Stimulated activated CD8-positive, alpha-beta memory T cell treated with anti-CD3 and anti-CD28 coated beads, Interleukin-15, amount 100 ng/mL, for 1 hour (primary cell): ENCODE measurements at regions not wholly inside any gene's neighbourhood (a gene's known extent, or its start where the extent isn't known, plus 50 kb on each side); places are given as distances from the start of the nearest gene placed in this dataset.
"Not testable (repeated sequence)": the region's sequence is repeated elsewhere in the genome, so short reads cannot be mapped to it uniquely, and the experiment has no call there.

Experiments
- DNase-seq: peaks from one replicate; pipeline ENCODE4 v3.0.0-alpha.2; 2020; ENCODE audit warnings: low read depth

DNA sequence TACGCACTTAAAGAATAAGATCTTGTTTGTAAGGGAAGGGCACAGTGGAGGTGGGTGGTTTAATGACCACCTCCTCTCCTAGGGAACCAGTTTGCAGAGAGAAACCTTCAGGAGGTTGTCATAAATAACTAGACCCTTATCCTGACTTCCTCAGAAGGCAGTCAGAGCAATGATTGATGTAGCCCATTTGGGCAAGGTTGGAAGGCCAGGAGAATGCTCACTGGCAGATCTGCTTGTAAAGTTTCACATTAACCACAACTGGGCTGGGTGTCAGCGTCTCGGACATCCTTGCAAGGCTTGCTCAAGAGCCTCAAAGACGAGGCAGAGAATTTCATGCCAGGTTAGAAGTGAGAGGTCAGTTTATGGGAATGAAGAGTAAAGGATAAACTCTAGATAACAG, 87.6 kb upstream of the TRABD2B start:
- DNase-seq, result no peak

GRCh38 chr1:48082271-48082962, 85.2 kb upstream of the TRABD2B start:
- no peak for DNase-seq

GRCh38 chr1:48080331-48081255, 83.4 kb upstream of the TRABD2B start:
- no peak for DNase-seq

DNA sequence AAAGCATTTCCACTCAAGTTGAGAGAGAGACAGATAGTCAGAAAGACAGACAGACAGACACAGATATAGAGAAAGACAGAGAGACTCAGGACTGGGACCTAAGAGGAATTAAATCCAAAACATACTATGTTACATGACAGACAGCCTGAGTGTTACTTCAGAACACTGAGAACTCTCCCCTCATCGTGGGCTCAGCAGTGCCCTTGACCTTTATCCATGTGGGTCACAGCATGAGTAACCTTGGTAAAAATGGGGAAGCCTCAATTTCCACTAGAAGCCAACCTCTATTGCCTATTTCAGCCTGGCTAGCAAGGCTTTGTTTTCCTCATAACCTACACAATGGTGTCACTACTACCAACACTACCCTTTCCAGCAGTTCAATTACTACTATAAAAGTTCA, 81.9 kb upstream of the TRABD2B start:
- DNase-seq, result no peak

DNA sequence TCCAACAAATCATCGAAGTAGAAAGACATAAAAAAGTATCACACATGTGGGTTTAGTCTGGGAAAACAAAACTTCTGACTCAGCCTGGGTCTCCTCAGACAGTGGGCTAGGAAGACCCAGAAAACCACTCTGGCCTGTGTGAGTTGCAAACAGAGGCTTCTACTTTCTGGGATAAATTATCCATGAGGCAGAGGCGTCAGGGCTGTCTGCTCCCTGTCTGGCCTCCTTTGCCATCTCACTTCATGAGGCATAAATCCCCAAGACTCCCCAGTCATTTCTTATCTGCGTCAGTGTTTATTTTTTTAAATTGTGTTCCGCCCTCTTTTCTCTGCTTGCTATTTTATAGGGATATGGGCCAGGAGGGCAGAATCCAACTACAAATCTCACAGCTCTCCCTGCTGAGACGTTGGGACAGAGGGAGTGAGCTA, 80.6 kb upstream of the TRABD2B start:
- no peak for DNase-seq

DNA sequence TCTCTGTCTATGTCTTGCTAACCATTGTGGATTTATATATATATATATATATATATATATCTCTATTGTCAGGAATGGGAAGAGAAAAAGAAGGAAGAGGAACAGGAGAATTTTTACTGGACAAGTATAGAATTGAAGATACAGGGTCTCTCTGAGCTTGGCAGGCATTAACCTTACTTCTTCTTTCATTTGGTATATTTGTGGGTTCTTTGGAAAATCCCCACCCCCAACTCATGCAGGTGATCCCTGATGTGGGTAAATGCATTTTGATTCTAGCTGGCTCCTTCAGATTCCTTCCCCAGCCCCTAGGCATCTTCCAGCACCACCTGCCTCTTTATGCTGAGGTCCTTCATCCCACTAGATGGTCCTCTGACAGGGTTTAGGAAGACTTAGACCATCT, 78.8 kb upstream of the TRABD2B start:
- DNase-seq, result no peak

DNA sequence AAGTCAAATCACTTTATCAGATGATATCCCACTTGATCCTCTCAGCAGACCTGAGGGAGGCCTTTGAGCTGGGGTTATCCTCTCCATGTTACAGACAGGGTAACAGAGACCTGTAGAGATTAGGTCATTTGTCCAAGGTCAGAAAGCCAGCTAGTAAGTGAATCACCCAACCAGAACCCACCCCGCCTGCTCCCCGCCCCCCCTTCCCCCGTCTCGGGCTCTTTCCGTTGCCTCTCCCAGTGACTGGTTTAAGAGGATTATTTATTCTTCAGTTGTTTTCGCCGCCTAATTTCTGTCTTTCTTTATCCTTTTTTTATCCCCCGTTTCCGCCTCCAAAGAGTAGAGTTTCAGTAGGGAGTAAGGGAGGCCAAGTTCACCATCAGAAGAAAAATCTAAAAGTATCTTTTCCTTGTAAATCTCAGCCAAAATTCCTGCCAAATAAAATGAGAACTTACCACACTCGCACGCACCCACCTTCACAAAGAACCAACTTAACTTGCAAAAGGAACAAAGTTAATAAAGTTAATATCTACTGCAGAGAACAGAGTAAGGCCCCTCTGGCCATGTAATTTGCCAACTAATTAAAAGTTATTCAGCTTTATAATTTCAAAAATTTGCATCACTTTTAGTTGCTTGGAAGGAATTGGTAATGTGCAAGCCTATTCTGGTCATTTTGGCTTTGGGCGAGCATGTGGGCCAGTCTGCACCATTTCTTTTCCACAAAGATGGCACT, 76.8 kb upstream of the TRABD2B start:
- DNase-seq, result no peak

- no peak for DNase-seq
Observed at GRCh38 chr1:48071513-48071912, 74.3 kb upstream of the TRABD2B start.

GRCh38 chr1:48070396-48070750, 73.2 kb upstream of the TRABD2B start:
- DNase-seq, result no peak

DNA sequence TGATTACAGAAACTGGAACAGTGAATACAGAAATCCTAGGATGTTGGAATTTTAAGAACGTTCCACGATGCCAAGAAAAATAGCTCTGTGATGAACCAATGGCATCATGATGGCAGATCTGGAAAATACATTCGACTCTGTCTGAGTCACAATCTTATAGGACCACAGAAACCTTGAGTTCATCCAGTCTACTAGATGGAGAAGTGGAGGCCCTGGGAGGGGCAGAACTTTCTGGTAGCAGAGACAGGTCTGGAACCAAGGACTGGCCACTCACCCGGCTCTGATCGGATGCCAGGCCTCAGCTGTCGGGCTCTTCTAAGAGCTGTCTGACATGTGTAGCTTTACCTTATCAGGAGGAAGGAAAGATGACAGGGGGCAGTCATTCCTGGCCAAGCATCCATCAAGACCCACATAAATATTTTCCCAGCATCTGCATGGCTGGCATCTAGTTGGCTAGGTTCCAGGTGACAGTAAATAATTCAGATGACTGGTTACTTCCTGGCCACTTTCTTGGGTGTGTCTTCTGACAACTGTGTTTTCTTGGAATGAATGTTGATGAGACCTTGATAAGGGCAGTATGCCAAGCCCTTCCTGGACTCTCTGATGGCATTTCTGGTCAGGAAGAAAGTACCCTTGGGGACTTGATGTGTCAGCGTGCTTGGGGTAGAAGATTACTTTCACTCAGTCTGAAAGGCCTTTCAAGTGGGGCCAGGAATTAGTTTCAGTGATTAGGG, 72.6 kb upstream of the TRABD2B start:
- DNase-seq, result no peak

- no peak for DNase-seq
Observed at GRCh38 chr1:48068206-48068605, 71.0 kb upstream of the TRABD2B start.

DNA sequence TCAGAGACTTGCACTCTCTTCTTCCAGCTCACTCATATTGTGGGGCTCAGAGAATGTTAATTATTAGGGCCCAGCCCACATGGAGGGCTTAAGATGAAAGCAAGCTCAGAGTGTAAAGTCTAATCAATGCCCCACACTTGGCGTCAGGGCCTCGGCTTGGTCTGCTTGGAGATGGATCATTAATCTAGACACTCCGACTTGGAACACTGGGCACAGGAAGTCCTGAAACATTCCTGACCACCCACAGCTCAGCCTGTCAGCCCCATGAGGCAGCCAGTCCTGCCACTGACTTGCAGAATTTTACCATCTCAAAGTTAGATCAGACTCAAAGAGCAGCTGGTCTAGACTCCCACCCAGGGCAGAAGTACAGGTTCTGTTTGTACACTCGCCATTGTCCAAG, 69.8 kb upstream of the TRABD2B start:
- DNase-seq, result no peak

DNA sequence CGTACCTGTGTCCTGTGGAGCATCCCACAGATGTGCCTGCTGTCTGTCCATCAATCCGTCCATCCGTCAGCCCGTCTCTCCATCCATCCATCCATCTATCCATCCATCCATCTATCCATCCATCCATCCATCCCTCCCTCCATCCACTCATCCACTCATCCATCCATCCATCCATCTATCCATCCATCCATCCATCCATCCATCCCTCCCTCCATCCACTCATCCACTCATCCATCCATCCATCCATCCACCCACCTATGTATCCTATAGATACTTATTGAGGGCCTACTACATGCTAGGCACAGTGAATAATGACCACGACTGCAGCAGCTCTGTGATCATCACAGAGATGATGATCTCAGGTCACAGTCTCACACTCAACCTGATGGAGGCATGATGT, 67.5 kb upstream of the TRABD2B start:
- DNase-seq, result not testable (repeated sequence)

DNA sequence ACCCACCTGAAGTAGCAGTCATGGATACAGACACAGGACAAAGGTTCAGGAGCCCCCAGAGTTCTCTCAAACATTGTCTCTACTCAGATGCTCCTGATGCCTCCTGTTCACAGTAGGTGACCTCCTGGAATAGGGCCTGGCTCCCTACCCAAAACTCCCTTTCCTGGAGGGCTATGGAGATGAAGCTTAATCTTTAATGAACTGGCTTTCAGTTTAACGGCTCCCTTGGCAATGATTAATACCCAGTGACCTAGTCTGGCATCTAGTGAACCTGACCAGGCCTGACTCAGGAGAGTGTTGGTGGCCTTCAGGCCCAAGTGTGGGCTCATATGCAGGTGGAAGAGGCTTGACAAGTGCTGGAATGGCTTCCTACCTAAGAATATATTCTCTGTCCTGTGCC, 65.2 kb upstream of the TRABD2B start:
- no peak for DNase-seq

DNA sequence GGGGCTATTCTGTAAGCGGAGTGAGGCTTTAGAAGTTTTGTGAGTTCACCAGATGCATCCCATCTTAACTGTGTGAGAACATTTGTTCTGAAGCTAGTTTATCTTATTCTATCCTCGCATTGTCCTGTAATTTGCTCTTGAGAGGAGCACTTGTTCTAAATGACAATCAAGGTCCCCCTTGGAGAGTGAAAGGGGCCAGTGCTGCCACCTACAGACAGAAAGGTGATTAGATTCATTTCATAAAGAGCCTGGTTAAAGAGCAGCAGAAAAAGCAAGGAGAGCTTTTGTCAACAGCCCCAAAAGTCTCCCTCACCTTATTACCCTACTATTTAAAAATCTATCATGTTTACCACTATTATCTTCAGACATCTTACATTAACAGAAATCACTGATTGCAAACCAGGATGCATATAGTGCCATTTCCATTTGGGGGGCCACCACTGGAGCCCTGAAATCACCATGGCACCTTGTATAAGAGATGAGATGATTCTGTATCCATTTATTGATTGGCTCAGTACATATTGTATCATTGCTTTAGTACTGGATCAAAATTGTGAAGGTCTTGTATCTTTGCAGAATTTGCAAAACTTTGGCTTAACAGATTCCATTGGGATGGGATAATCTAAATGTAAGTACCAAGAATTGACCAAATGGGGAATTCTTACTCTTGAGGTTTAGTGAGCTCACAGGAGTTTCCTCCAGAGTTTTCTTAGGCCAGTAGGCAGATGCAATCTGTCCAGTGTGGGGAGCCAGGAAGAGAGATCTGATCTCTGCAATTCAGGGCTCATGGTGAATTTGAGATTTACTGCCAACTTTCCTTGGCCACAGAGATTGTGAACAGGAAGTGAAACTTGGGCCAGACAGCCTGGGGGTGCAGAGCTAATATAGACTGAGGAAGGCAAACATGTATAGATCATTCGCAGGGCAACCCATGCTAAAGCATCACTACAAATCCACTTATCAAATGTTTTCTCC, 64.3 kb upstream of the TRABD2B start:
- no peak for DNase-seq

- no peak for DNase-seq
Observed at GRCh38 chr1:48059289-48059688, 62.1 kb upstream of the TRABD2B start.

DNA sequence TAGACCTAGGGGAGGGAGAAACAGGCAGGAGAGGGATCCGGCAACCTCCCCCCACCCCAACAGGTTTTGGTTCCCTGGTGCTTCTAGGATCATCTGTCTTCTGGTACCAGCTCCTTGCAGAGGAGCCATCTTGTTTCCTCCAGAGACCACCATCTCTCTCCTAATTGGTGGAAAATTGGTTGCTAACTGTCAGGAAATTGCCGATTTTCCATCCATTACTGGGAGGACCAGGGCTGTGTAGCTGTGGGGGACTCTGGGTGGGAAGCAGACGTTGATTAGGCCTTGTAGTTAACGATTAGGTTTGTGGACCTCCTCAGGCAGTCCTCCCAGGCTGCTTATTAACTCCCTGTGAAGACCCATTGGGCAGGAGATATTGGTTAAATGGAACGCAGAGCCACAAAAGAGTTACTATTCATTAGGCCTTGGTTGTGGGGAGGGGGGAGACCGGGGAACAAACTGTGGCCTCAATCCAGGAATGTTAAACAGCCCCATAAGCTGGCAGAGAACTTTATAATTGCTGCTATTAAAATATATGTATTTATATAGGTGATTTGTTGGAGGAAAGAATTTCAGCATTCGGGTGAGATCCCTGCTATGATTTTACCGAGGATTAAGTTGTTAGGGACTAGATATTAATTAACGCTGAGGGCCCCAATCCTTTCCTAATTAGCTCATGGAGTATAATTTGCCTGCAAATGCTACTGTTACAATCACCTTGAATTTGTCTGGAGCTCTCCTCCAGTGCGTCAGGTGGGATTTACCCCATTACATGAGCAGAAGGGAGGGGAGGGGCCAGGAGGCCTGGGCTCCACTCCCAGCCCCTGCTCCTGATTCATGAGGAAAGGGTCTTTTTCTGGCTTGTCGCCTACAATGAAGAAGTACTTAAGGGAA, 61.2 kb upstream of the TRABD2B start:
- no peak for DNase-seq

DNA sequence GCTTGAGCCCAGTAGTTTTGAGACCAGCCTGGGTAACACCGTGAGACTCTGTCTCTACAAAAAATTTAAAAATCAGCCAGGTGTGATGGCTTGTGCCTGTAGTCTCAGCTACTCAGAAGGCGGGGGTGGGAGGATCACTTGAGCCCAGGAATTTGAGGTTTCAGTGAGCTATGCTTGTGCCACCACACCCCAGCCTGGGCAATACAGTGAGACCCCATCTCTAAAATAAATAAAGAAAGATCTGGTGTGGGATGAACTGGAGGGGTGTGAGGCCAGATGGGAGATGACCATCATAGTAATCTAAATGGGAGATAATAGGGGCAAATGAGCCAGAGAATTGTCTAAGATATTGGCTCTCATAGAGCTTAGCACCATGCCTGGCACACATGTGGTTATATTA, 60.1 kb upstream of the TRABD2B start:
- no peak for DNase-seq

DNA sequence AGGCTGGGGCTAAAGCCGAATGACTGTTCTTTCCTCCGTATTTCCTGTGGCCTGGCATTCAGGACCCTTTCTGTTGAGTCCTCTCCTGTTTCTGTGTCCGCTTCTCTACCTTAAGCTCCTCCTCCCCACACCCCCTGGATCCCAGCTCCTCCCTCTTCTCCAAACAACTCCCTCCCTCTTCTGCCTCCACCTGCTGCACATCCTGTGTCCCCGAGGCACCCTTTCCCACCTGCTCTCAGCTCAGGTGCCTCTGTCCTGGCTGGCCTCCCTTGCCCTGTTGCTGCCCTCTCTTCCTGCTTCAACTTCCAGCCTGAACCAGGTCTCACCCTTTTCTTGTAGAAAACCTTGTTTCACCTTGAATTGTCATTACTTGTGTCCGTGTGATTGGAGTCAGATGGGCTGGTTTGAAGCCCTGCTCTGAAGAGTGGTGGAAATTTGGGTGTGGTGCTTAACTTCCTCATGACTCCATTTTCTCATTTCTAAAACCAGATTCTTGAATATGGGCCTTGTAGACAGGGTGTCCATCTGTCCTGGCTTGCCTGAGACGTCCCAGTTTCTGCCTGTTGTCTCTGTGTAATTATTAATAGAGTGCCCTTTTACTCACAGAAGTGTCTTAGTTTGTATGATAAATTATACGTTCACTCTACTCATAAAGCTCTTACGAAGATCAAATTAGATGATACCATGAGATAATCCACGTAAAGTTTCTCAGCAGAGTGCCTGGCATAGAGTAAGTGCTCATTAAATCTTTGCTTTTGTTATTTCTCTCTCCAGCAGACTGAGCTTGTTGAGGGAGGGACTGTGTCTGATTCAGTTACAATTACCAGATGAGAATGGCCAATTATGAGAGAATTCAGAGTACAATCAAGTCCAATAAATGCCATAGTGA, 58.9 kb upstream of the TRABD2B start:
- DNase-seq, result no peak
